Loucy (cell line): ENCODE measurements at regions not wholly inside any gene's neighbourhood (a gene's known extent, or its start where the extent isn't known, plus 50 kb on each side); places are given as distances from the start of the nearest gene placed in this dataset.

Experiments
- EZH2phosphoT487 ChIP-seq: fragments of 200-600 bp; IDR thresholded peaks from 2 replicates; pipeline ENCODE4 v1.6.1; 2018; ENCODE audit warnings: antibody characterized with exemption, mild to moderate bottlenecking, moderate library complexity, borderline replicate concordance
- TF ChIP-seq, protein P1 (sequence below): fragments of 200-600 bp; sonication (generic); conservative IDR thresholded peaks from 2 replicates; pipeline ENCODE4 v1.5.1; 2014; ENCODE audit warnings: mild to moderate bottlenecking, antibody characterized with exemption, low read length

GRCh38 chr6:128667339-128667858 lies 147.0 kb upstream of the PTPRK start:
- TF ChIP-seq, protein P1, sequence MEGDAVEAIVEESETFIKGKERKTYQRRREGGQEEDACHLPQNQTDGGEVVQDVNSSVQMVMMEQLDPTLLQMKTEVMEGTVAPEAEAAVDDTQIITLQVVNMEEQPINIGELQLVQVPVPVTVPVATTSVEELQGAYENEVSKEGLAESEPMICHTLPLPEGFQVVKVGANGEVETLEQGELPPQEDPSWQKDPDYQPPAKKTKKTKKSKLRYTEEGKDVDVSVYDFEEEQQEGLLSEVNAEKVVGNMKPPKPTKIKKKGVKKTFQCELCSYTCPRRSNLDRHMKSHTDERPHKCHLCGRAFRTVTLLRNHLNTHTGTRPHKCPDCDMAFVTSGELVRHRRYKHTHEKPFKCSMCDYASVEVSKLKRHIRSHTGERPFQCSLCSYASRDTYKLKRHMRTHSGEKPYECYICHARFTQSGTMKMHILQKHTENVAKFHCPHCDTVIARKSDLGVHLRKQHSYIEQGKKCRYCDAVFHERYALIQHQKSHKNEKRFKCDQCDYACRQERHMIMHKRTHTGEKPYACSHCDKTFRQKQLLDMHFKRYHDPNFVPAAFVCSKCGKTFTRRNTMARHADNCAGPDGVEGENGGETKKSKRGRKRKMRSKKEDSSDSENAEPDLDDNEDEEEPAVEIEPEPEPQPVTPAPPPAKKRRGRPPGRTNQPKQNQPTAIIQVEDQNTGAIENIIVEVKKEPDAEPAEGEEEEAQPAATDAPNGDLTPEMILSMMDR = no peak
- TF ChIP-seq EZH2phosphoT487 = no peak
